ENCODE measurements at regions not wholly inside any gene's neighbourhood (a gene's known extent, or its start where the extent isn't known, plus 50 kb on each side); places are given as distances from the start of the nearest gene placed in this dataset.
A peak's percentile ranks its signal among the peaks of the same experiment; 100 is the strongest.

DNA sequence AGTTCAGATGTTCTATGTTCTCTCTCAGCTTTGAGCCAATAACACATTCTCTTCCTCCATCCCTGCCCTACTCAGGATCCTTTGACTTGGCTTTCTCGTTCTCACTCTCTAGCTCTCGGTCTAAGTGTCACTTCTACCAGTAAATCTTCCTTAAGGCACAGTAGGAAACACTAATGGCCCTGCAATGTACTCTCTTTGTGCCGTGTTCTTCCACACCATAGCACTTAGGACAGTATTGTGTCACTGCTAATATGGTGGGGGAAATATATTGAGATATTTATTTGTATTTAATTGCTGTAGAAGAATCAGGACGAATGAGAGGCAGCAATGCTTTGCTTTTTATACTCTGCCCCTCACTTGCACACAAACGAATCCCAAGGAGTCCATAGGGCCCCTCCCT lies 493.1 kb downstream of the SHISA9 start:
- DNase-seq, result no peak

- no peak for DNase-seq
Observed at GRCh38 chr16:13397126-13397525, 495.7 kb downstream of the SHISA9 start.

GRCh38 chr16:13401641-13402040 lies 500.2 kb downstream of the SHISA9 start:
- DNase-seq, result no peak

DNA sequence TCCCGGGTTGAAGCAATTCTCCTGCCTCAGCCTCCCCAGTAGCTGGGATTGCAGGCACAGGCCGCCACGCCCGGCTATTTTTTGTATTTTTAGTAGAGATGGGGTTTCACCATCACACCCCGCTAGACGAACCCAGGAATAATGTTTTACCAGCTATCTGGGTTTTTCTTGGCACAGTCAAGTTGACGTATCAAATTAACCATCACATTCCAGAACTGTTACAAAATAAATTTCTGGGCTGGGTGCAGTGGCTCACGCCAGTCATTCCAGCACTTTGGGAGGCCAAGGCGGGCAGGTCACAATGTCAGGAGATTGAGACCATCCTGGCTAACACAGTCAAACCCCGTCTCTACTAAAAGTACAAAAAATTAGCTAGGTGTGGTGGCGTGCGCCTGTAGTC lies 501.2 kb downstream of the SHISA9 start:
- DNase-seq, result no peak

DNA sequence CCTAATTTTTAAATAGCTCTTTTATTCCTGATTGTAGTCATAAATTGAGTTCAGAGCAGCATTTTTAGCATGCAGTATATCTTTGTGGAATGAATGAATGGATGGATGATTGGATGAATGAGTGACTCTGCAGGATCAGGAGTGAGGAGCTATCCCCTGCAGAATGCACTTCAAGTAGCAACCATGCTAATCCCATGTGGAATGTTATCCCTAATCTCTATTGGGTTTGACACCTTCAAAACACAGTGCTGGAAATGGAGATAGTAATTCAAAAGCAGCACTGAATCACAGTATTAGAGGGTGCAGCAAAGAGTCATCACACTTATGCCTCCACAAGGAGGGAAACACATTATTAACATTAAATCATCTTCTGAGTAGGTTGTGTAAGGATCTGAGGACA lies 501.9 kb downstream of the SHISA9 start:
- DNase-seq, result no peak

- DNase-seq, result no peak
Observed at GRCh38 chr16:13414154-13414553, 505.8 kb upstream of the ERCC4 start.

DNA sequence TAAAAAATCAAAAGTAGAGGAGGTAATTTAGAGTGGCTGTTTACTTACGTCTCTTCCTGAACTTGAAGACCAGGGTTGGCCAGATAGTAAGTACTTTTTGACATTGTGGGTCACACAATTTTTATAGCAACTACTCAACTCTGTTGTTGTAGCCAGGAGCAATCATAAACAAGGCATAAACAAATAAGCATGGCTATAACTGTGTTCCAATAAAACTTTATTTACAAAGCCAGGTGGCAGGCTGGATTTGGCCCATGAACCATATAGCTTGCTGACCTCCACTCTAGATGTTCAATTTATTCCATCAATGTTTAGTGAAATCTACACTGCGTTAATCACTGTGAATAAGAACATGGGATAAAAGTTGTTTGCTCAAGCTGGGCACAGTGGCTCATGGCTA lies 500.4 kb upstream of the ERCC4 start:
- DNase-seq, result no peak

- DNase-seq, result no peak
Observed at GRCh38 chr16:13421726-13422125, 498.2 kb upstream of the ERCC4 start.

DNA sequence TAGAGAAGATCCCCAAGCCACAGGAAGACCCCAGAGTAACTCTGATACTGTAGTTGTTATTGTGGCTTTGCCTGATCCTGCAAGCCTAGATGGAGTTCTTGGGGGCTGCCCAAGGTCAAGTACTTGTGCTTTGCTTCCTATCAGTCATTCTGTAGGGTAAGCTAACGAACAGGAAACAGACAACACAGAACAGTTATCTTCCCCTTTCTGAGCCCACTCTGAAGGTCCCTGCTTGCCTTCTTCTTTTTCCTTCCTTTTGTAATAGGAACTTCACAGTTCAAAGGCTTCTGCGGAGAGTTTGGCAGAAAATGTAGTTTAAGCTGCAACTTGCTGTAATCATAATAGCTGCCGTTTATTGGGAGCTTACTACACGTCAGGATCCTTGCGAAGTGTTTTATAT lies 494.1 kb upstream of the ERCC4 start:
- no peak for DNase-seq

- DNase-seq, result no peak
Observed at GRCh38 chr16:13426269-13426668, 493.7 kb upstream of the ERCC4 start.

- DNase-seq, result no peak
Observed at GRCh38 chr16:13426736-13427135, 493.2 kb upstream of the ERCC4 start.

GRCh38 chr16:13427943-13428342 lies 492.0 kb upstream of the ERCC4 start:
- peak; percentile 57 for DNase-seq

GRCh38 chr16:13429416-13429815 lies 490.5 kb upstream of the ERCC4 start:
- DNase-seq, result no peak

GRCh38 chr16:13435415-13435814 lies 484.5 kb upstream of the ERCC4 start:
- DNase-seq, result no peak

GRCh38 chr16:13435873-13436474 lies 484.0 kb upstream of the ERCC4 start:
- no peak for DNase-seq

DNA sequence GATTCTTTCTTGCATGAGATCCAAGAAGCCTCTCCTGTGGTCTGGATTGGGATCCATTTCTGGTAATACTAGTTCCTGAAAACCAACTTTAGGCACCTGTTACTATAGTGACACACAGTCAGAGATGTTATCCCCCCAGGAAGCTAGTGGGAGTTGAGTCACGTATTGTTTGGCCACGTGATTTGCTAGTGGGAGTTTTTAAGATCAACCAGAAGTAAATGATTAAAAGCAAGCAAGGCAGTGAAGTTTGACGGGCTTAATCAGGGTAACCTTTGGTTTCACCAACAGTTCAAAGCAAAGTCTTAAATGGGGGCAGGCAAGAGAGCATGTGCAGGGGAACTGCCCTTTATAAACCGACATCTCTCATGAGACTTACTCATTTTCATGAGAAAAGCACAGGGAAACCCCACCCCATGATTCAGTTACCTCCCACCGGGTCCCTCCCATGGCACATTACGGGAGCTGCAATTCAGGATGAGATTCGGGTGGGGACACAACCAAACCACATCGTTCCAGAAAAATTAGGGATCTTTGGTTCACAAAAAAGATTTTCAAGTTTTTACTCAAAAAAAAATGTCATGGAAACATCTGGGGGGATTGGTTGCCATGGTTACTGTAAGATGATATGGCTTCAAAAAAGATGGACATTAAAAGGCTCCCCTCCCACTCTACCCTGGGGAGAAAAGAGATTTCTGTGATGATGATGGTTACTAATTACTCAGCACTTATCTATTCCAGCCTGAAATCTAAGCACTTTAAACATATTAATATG lies 483.1 kb upstream of the ERCC4 start:
- DNase-seq, result no peak

DNA sequence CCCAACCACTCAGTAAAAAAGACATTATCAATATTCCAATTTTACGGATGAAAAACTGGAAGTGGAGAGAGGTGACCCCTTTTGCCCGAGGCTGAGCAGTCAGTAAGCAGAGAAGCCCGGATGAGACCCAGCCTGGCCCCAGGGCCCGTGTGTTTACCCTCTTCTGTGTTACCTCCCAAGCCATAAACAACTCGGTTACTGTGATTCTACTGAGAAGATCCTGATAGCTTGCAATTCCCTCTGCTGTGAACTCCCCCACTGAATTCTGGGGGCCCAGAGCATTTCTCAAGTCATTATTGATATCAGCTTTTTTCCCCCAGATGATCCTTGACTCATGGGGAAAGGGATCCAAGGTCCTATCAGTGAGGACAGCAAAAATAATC lies 482.6 kb upstream of the ERCC4 start:
- no peak for DNase-seq

DNA sequence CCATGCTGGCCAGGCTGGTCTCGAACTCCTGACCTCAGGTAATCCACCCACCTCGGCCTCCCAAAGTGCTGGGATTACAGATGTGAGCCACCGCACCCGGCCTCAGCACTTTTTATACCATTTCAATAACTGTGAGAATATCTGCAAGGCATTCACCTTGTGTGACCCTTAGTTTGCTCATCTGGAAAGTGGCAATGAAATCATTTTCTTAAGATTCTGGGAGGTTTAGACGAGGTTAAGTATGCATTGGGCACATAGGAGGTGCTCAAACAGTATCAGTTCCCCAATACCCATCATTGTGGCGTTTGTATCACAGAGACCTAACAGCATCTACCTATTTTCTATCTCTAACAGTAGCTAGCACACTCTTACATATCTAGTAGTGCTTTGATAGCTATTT lies 481.9 kb upstream of the ERCC4 start:
- DNase-seq, result no peak

DNA sequence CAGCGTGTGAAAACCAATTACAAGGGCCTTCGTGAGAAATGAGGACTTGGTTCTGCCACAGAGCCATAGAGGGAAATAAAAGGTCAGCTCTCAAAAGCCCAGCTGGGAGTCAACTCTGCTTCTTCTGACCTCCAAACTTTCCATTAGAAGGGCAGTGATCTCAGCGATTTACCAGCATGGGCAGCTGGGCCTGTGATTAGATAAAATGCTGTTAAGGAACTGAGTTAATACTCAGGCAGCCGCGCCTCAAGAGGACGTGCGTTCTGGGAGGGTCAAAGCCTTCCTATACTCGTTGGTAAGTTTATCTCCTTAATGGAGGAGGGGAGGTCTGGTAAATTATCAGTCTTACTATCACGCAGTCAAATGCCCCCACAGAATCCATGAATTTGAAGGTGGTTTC lies 480.2 kb upstream of the ERCC4 start:
- no peak for DNase-seq

DNA sequence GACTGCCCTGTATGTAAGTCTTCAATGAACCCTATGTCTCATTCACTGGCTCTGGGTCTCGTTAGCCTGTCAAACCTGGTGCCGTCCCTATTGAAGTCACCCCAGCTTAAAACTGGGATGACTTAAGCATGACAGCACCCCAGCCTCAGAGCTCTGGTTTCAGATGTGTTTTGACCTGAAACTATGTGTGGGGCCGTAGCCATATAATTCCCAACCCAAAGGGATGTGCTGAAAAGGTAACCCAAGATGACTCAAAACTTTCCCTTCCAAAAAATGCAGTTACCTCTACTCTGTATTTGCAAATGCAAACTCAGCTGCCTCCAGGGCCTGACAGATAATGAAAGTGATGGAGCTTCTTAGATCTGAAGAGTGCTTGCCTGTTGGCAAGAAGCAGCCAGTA lies 478.3 kb upstream of the ERCC4 start:
- DNase-seq, result peak; percentile 4

DNA sequence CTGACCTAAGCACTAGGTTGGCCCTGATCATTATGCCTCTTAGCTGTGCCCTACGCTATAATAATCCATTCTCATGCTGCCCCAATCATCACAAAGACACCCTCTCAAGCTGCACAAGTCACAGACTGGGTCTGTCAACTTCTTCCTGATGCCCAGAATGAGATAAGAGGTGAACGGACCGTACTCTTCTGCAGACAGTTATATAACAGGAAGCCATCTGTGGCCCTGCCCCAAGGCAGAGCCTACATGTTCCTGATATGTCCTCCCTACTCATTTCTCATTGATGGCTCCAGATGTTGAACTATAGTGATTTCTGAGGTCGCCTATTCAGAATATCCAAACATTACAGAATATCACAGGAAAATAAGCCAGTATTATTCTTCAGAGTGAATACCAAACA lies 471.6 kb upstream of the ERCC4 start:
- DNase-seq, result no peak

DNA sequence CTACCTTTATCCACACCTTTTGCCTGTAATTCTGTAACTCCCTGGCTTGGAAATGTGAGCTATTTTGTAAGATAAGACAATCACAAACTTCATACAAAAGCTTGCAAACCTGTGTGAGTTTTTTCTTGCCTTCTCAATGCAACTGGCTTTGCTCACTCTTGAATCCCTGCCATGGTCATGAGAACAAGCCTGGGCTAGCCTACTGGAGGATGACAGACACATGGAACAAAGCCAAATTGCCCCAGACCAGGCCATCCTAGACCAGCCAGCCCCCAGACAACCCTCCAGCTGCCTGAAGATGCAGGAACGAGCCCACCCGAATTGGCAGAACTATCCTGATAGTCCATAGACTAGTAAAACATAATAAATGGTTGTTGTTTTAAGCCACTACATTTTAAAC lies 466.6 kb upstream of the ERCC4 start:
- peak; percentile 81 for DNase-seq

- DNase-seq, result no peak
Observed at GRCh38 chr16:13453938-13454553, 465.9 kb upstream of the ERCC4 start.

DNA sequence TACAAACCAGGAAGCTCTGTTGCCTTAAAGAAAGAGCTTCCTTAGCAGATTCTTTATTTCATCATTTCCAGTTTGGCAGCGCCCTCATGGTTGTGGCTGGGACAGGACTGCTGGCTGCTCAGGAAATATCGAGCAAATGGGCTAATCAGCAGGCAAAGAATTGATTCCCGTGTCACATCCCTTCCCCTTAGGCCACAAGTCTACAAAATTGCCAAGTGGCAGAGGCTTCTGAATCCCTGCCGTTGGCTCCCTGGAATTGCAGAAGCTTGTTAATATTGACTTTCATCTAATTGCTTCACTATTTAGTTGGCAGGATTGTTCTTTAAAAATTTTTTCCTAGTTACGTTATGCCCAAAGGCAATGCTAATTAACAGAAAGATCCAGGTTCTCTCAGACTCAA lies 456.3 kb upstream of the ERCC4 start:
- no peak for DNase-seq

DNA sequence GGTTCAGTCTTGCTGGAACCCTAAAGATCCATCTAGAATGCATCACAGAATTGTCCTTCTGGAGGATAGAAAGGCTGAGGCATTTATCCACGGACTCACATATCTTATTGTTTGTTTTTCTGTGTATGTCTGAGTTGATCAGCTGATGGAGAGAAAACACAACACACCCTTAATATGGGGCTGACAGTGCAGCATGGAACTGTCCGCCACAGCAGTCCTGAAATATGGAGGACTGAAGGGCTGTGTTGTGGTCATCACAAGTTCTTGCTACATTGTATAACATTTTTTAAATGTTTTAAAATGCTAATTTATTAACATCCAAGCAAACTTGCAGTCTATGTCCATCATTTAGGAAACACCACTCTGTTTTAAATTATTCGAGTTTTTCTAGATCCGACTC lies 448.9 kb upstream of the ERCC4 start:
- no peak for DNase-seq
